HEK293 (cell line): ENCODE measurements at regions not wholly inside any gene's neighbourhood (a gene's known extent, or its start where the extent isn't known, plus 50 kb on each side); places are given as distances from the start of the nearest gene placed in this dataset.

ENCODE experiments used
- CTCF ChIA-PET: fragments of 350-600 bp; formaldehyde crosslinking; extraction: SDS; loops from one replicate; lab custom pipeline; 2021; ENCODE audit warnings: antibody characterized with exemption; lab: Yijun Ruan, JAX
- POLR2A ChIA-PET: fragments of 300-600 bp; formaldehyde crosslinking; extraction: SDS; loops from one replicate; lab custom pipeline; 2020; ENCODE audit warnings: antibody characterized with exemption, inconsistent platforms; lab: Yijun Ruan, JAX
- H3K27ac ChIP-seq: fragments of 200-500 bp; sonication (Bioruptor generic); 2 replicates; pipeline ENCODE4 v1.5.1; 2014; ENCODE audit warnings: low read depth, low read length, control low read depth, inconsistent platforms; ENCODE audit errors: extremely low read depth
- H3K36me3 ChIP-seq, 2 experiments: fragments of 200-500 bp in 1 of 2; sonication (Bioruptor generic) in 1 of 2; 1 replicate in 1 of 2; 2 replicates in 1 of 2; pipeline ENCODE4 v1.5.1; 2014 to 2017; ENCODE audit warnings: inconsistent platforms in 2 of 2, low read length in 2 of 2; ENCODE audit not compliant: control insufficient read depth in 2 of 2, insufficient read depth in 1 of 2
- H3K4me1 ChIP-seq: fragments of 200-500 bp; sonication (Bioruptor generic); 2 replicates; pipeline ENCODE4 v1.5.1; 2014; ENCODE audit warnings: mild to moderate bottlenecking, low read length, inconsistent platforms; ENCODE audit not compliant: control insufficient read depth, insufficient read depth
- H3K4me3 ChIP-seq: 2 replicates; pipeline ENCODE4 v1.5.1; 2011; ENCODE audit warnings: low read depth, mild to moderate bottlenecking, control low read depth, low read length, moderate library complexity
- H3K9me3 ChIP-seq: fragments of 200-500 bp; sonication (Bioruptor generic); 2 replicates; pipeline ENCODE4 v1.5.1; 2014; ENCODE audit warnings: low read depth, low read length, inconsistent platforms; ENCODE audit not compliant: control insufficient read depth, insufficient read depth
- BCL11A ChIP-seq: fragments of 450-650 bp; formaldehyde crosslinking; IDR thresholded peaks from 2 replicates; pipeline ENCODE4 v1.5.1; 2016; ENCODE audit warnings: low read depth, missing biosample characterization, missing genetic modification characterization
- BCL6B ChIP-seq: fragments of 450-650 bp; formaldehyde crosslinking; IDR thresholded peaks from 2 replicates; pipeline ENCODE4 v1.5.1; 2017; ENCODE audit warnings: missing biosample characterization, missing genetic modification characterization
- KLF10 ChIP-seq: fragments of 450-650 bp; IDR thresholded peaks from 2 replicates; pipeline ENCODE4 v1.5.1; 2018; ENCODE audit warnings: missing biosample characterization, mild to moderate bottlenecking, missing genetic modification characterization
- PATZ1 ChIP-seq: fragments of 450-650 bp; formaldehyde crosslinking; IDR thresholded peaks from 2 replicates; pipeline ENCODE4 v1.5.1; 2016; ENCODE audit warnings: missing biosample characterization, missing genetic modification characterization
- REPIN1 ChIP-seq: fragments of 450-650 bp; formaldehyde crosslinking; IDR thresholded peaks from 2 replicates; pipeline ENCODE4 v1.5.1; 2017; ENCODE audit warnings: missing biosample characterization, missing genetic modification characterization, low read depth
- SP3 ChIP-seq: fragments of 450-650 bp; formaldehyde crosslinking; IDR thresholded peaks from 2 replicates; pipeline ENCODE4 v1.5.1; 2016; ENCODE audit warnings: missing biosample characterization, missing genetic modification characterization
- TCF7L2 ChIP-seq: IDR thresholded peaks from 2 replicates; pipeline ENCODE4 v1.6.1; 2011; ENCODE audit warnings: low read depth, mild to moderate bottlenecking, inconsistent platforms, low read length, moderate library complexity, borderline replicate concordance
- YY1 ChIP-seq: fragments of 450-650 bp; formaldehyde crosslinking; IDR thresholded peaks from 2 replicates; pipeline ENCODE4 v1.5.1; 2018; ENCODE audit warnings: missing biosample characterization, missing genetic modification characterization
- ZBTB8A ChIP-seq: fragments of 450-650 bp; formaldehyde crosslinking; IDR thresholded peaks from 2 replicates; pipeline ENCODE4 v1.5.1; 2016; ENCODE audit warnings: missing biosample characterization, missing genetic modification characterization
- ZFP3 ChIP-seq: fragments of 450-650 bp; formaldehyde crosslinking; IDR thresholded peaks from 2 replicates; pipeline ENCODE4 v1.5.1; 2016; ENCODE audit warnings: low read depth, missing biosample characterization, missing genetic modification characterization
- ZFP41 ChIP-seq: fragments of 450-650 bp; formaldehyde crosslinking; IDR thresholded peaks from 2 replicates; pipeline ENCODE4 v1.5.1; 2016; ENCODE audit warnings: missing biosample characterization, missing genetic modification characterization, borderline replicate concordance
- ZFP69B ChIP-seq: fragments of 450-650 bp; formaldehyde crosslinking; IDR thresholded peaks from 2 replicates; pipeline ENCODE4 v1.5.1; 2016; ENCODE audit warnings: missing biosample characterization, missing genetic modification characterization
- ZNF10 ChIP-seq: fragments of 450-650 bp; formaldehyde crosslinking; IDR thresholded peaks from 2 replicates; pipeline ENCODE4 v1.5.1; 2017; ENCODE audit warnings: missing biosample characterization, missing genetic modification characterization
- ZNF16 ChIP-seq: fragments of 450-650 bp; formaldehyde crosslinking; IDR thresholded peaks from 2 replicates; pipeline ENCODE4 v1.5.1; 2016; ENCODE audit warnings: low read depth, missing biosample characterization, missing genetic modification characterization
- ZNF202 ChIP-seq: fragments of 450-650 bp; formaldehyde crosslinking; IDR thresholded peaks from 2 replicates; pipeline ENCODE4 v1.5.1; 2016; ENCODE audit warnings: missing biosample characterization, missing genetic modification characterization, borderline replicate concordance
- ZNF274 ChIP-seq, 2 experiments: fragments of 200-500 bp in 1 of 2; fragments of 450-650 bp in 1 of 2; sonication (Bioruptor generic) in 1 of 2; formaldehyde crosslinking in 1 of 2; IDR thresholded peaks; 2 replicates each; pipeline versions ENCODE4 v1.5.1 to v1.6.1; 2014 to 2016; ENCODE audit warnings: borderline replicate concordance in 1 of 2, inconsistent platforms in 1 of 2, low read length in 1 of 2, missing biosample characterization in 1 of 2, missing genetic modification characterization in 1 of 2
- ZNF324 ChIP-seq: fragments of 450-650 bp; formaldehyde crosslinking; IDR thresholded peaks from 2 replicates; pipeline ENCODE4 v1.5.1; 2016; ENCODE audit warnings: missing biosample characterization, missing genetic modification characterization
- ZNF341 ChIP-seq: fragments of 450-650 bp; formaldehyde crosslinking; IDR thresholded peaks from 2 replicates; pipeline ENCODE4; 2016; ENCODE audit warnings: low read depth, missing biosample characterization, missing genetic modification characterization
- ZNF398 ChIP-seq: fragments of 450-650 bp; formaldehyde crosslinking; IDR thresholded peaks from 2 replicates; pipeline ENCODE4 v1.5.1; 2017; ENCODE audit warnings: missing biosample characterization, missing genetic modification characterization
- ZNF404 ChIP-seq: fragments of 450-650 bp; formaldehyde crosslinking; IDR thresholded peaks from 2 replicates; pipeline ENCODE4 v1.5.1; 2017; ENCODE audit warnings: missing biosample characterization, missing genetic modification characterization
- ZNF426 ChIP-seq: fragments of 450-650 bp; formaldehyde crosslinking; IDR thresholded peaks from 2 replicates; pipeline ENCODE4 v1.5.1; 2017; ENCODE audit warnings: missing biosample characterization, missing genetic modification characterization, mild to moderate bottlenecking, inconsistent platforms, moderate library complexity
- ZNF473 ChIP-seq: fragments of 450-650 bp; formaldehyde crosslinking; IDR thresholded peaks from 2 replicates; pipeline ENCODE4 v1.5.1; 2017; ENCODE audit warnings: missing biosample characterization, missing genetic modification characterization
- ZNF548 ChIP-seq: fragments of 450-650 bp; formaldehyde crosslinking; IDR thresholded peaks from 2 replicates; pipeline ENCODE4 v1.5.1; 2016; ENCODE audit warnings: missing biosample characterization, missing genetic modification characterization
- ZNF654 ChIP-seq: fragments of 450-650 bp; formaldehyde crosslinking; IDR thresholded peaks from 2 replicates; pipeline ENCODE4 v1.5.1; 2016; ENCODE audit warnings: low read depth, missing biosample characterization, missing genetic modification characterization
- ZNF664 ChIP-seq: fragments of 450-650 bp; formaldehyde crosslinking; IDR thresholded peaks from 2 replicates; pipeline ENCODE4 v1.5.1; 2016; ENCODE audit warnings: missing biosample characterization, missing genetic modification characterization
- ZNF670 ChIP-seq: fragments of 450-650 bp; formaldehyde crosslinking; IDR thresholded peaks from 2 replicates; pipeline ENCODE4 v1.5.1; 2016; ENCODE audit warnings: missing biosample characterization, missing genetic modification characterization, low read depth
- ZNF704 ChIP-seq: fragments of 450-650 bp; formaldehyde crosslinking; IDR thresholded peaks from 2 replicates; pipeline ENCODE4 v1.5.1; 2016; ENCODE audit warnings: missing biosample characterization, missing genetic modification characterization
- ZSCAN23 ChIP-seq: fragments of 450-650 bp; formaldehyde crosslinking; IDR thresholded peaks from 2 replicates; pipeline ENCODE4 v1.5.1; 2016; ENCODE audit warnings: missing biosample characterization, missing genetic modification characterization

- TF ChIP-seq TCF7L2 = no peak
- no peak for TF ChIP-seq BCL11A (tag by site-specific recombination)
- TF ChIP-seq ZSCAN23 (tag by site-specific recombination) = no peak
Measured at GRCh38 chr9:96021551-96022444, 146.3 kb downstream of the ERCC6L2 start (continued).

- H3K36me3 ChIP-seq = peaks cover 0 to 8% of the 10 kb centered on the region in 2 experiments; a peak in 1 of 3 replicates
- ChIA-PET CTCF (no interaction called here), POLR2A (no interaction called here)
- H3K27ac ChIP-seq = no peak overlapping the region
- H3K4me1 ChIP-seq = no peaks in the 10 kb centered on the region; the same call in 1 of the 2 replicates
- peak overlapping the region; percentile 42 for H3K4me3 ChIP-seq
- no peaks in the 10 kb centered on the region for H3K9me3 ChIP-seq
- TF ChIP-seq ZNF654 (tag by site-specific recombination) (no peak), BCL6B (tag by site-specific recombination) (no peak), ZNF10 (tag by site-specific recombination) (no peak), ZNF664 (tag by site-specific recombination) (no peak), ZNF202 (tag by site-specific recombination) (no peak), ZBTB8A (tag by site-specific recombination) (0 out of 2 replicates have a peak, but pooled peaks have one; percentile 21), KLF10 (tag by site-specific recombination) (no peak), ZFP69B (tag by site-specific recombination) (peak; percentile 70; the same call in 1 of the 2 replicates), SP3 (tag by site-specific recombination) (no peak), ZFP3 (tag by site-specific recombination) (no peak), YY1 (tag by site-specific recombination) (no peak), ZNF324 (tag by site-specific recombination) (no peak), ZNF398 (tag by site-specific recombination) (no peak), BCL11A (tag by site-specific recombination) (no peak), ZNF704 (tag by site-specific recombination) (no peak), ZNF16 (tag by site-specific recombination) (no peak), PATZ1 (tag by site-specific recombination) (no peak), ZSCAN23 (tag by site-specific recombination) (no peak), ZNF548 (no peak), ZNF426 (tag by site-specific recombination) (no peak), ZNF473 (no peak), ZNF404 (no peak), ZNF341 (tag by site-specific recombination) (no peak), ZFP41 (tag by site-specific recombination) (no peak), ZNF670 (tag by site-specific recombination) (no peak), ZNF274 (IDR thresholded peaks at IDR 0.05; ENCODE audit: low read length) (no peak), ZNF274 (tag by site-specific recombination; IDR thresholded peaks at IDR 0.05; ENCODE audit: borderline replicate concordance) (no peak), REPIN1 (no peak)
Measured at GRCh38 chr9:96020792-96021550, 145.5 kb downstream of the ERCC6L2 start.
